GM23248 (cell line): ENCODE measurements at regions not wholly inside any gene's neighbourhood (a gene's known extent, or its start where the extent isn't known, plus 50 kb on each side); places are given as distances from the start of the nearest gene placed in this dataset.

Experiments
- DNase-seq: peaks from one replicate; pipeline ENCODE4 v3.0.0-alpha.2; 2015
- H2AFZ ChIP-seq: fragments of 200-600 bp; sonication (generic); 2 replicates; pipeline ENCODE4 v1.6.1; 2016; ENCODE audit warnings: antibody characterized with exemption
- H3F3A ChIP-seq: fragments of 200-600 bp; sonication (generic); 2 replicates; pipeline ENCODE4 v1.6.1; 2016; ENCODE audit warnings: mild to moderate bottlenecking, antibody characterized with exemption, mixed run types; ENCODE audit not compliant: insufficient read depth
- H3K27ac ChIP-seq: fragments of 200-600 bp; sonication (generic); 2 replicates; pipeline ENCODE4 v1.5.1; 2016; ENCODE audit warnings: mild to moderate bottlenecking
- H3K27me3 ChIP-seq: fragments of 200-600 bp; sonication (generic); replicated peaks from 2 replicates; pipeline ENCODE4 v1.6.1; 2016; ENCODE audit warnings: mild to moderate bottlenecking; ENCODE audit not compliant: insufficient read depth
- H3K36me3 ChIP-seq: fragments of 200-600 bp; sonication (generic); 2 replicates; pipeline ENCODE4 v1.6.1; 2016; ENCODE audit warnings: low read depth, mild to moderate bottlenecking
- H3K4me1 ChIP-seq: fragments of 200-600 bp; sonication (generic); 2 replicates; pipeline ENCODE4 v1.6.1; 2016; ENCODE audit warnings: mild to moderate bottlenecking; ENCODE audit not compliant: insufficient read depth
- H3K4me2 ChIP-seq: fragments of 200-600 bp; sonication (generic); one replicate; pipeline ENCODE4 v1.6.1; 2016; ENCODE audit warnings: mild to moderate bottlenecking; ENCODE audit not compliant: unreplicated experiment
- H3K4me3 ChIP-seq: fragments of 200-600 bp; sonication (generic); 2 replicates; pipeline ENCODE4 v1.5.1; 2016; ENCODE audit warnings: mild to moderate bottlenecking
- H3K79me2 ChIP-seq: fragments of 200-600 bp; sonication (generic); 2 replicates; pipeline ENCODE4 v1.6.1; 2016; ENCODE audit warnings: mild to moderate bottlenecking; ENCODE audit not compliant: insufficient read depth
- H3K9ac ChIP-seq: fragments of 200-600 bp; sonication (generic); 2 replicates; pipeline ENCODE4 v1.6.1; 2016; ENCODE audit warnings: mild to moderate bottlenecking
- H3K9me2 ChIP-seq: fragments of 200-600 bp; sonication (generic); 2 replicates; pipeline ENCODE4 v1.6.1; 2016; ENCODE audit warnings: mixed run types, mild to moderate bottlenecking, moderate library complexity; ENCODE audit not compliant: insufficient read depth
- H3K9me3 ChIP-seq: fragments of 200-600 bp; sonication (generic); one replicate; pipeline ENCODE4 v1.6.1; 2017; ENCODE audit warnings: low read depth
- H4K20me1 ChIP-seq: fragments of 200-600 bp; sonication (generic); 2 replicates; pipeline ENCODE4 v1.6.0; 2016; ENCODE audit not compliant: insufficient read depth
- EZH2 ChIP-seq: fragments of 200-600 bp; sonication (generic); IDR thresholded peaks from 2 replicates; pipeline ENCODE4 v1.6.1; 2018; ENCODE audit warnings: antibody characterized with exemption, mild to moderate bottlenecking; ENCODE audit not compliant: insufficient read depth, poor library complexity, severe bottlenecking
- EZH2phosphoT487 ChIP-seq: fragments of 200-600 bp; sonication (generic); IDR thresholded peaks from 2 replicates; pipeline ENCODE4 v1.6.1; 2018; ENCODE audit warnings: antibody characterized with exemption, moderate library complexity, mild to moderate bottlenecking, low read depth; ENCODE audit not compliant: insufficient read depth
- WGBS, 2 experiments: methylation state at CpG; one replicate each; pipeline ENCODE4 v1.1.6; 2015 to 2017; ENCODE audit warnings: low lambda C conversion rate in 2 of 2, low coverage in 1 of 2; ENCODE audit errors: missing lambda C conversion rate in 2 of 2; 5-methylcytosine and 5-hydroxymethylcytosine counted together
- in situ Hi-C: fragments of 300-500 bp; cut with MboI; formaldehyde crosslinking; loops from 2 replicates; pipeline ENCODE4 v1.15.0; 2020

DNA sequence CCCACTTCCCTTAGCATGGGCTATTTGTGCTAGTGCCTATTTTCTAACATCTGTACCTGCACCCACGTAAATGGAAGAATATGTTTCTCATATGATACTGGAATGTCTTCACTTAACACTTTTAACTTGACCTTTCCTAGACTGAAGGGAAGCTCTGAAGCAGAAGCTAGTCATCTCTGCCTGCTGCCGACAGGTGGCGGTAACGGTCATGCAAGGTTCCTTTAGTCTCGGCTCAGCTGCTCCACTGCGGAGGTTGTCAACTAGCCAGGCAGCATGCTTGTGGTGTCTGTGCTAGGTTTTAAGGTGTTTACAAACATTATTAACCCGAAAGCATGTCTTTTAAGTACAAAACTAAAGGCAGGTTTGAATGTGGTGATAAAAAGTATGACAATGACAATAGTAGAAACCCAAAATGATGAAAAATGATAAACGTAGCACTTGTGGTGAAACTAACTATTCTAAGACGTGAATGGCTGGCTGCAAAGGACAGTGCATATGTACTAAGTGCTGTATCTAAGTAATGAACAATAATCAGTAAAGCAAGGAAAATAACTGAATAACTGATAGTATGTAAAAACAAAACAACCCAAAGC is 117.2 kb downstream of the GRIN2B start:
- H4K20me1 ChIP-seq: no peaks in the 10 kb centered on the region
- in situ Hi-C loops: loop anchor here (10.0 kb wide), 1 partner anchor 301 kb away; no protein-coding TSS in a partner anchor

DNA sequence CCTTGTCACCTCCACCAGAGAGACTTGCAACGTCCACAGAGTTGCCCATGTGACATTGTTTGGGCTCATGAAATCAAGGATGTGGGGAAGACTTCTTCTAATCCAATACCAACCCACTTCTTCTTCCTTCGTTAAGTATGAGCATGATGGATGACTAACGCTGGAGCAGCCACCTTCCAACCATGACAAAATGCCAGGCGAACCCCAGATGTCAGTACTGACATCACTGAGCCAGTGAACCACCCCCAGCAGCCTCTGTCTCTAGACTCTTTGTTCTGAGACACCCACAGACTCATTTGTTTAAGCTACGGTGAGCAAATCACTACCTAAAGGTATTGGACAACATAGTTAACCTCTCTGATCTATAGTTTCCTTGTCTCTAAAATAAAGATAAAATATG is 123.7 kb downstream of the GRIN2B start:
- H3K79me2 ChIP-seq: no peaks in the 10 kb centered on the region
- no peak overlapping the region for H3K9ac ChIP-seq
- H3K9me3 ChIP-seq: no peaks in the 10 kb centered on the region
- H2AFZ ChIP-seq: no peak overlapping the region
- no peaks in the 10 kb centered on the region for H3F3A ChIP-seq
- no peak overlapping the region for H3K4me2 ChIP-seq
- no peak for DNase-seq
- H3K4me3 ChIP-seq: no peak overlapping the region
- no peaks in the 10 kb centered on the region for H3K4me1 ChIP-seq
- no peaks in the 10 kb centered on the region for H4K20me1 ChIP-seq
- in situ Hi-C loops: no loop called here
- TF ChIP-seq EZH2 (no peak), EZH2phosphoT487 (no peak)
- H3K9me2 ChIP-seq: no peaks in the 10 kb centered on the region
- H3K36me3 ChIP-seq: no peaks in the 10 kb centered on the region
- H3K27ac ChIP-seq: no peak overlapping the region
- H3K27me3 ChIP-seq: peaks cover 10% of the 10 kb centered on the region; the same call in 1 of the 2 replicates
- WGBS, 2 experiments: 34 to 45% methylated on average over 5 of the region's 5 CpGs

More for the DNA sequence above, 117.2 kb downstream of the GRIN2B start:
- no peaks in the 10 kb centered on the region for H3K9me2 ChIP-seq
- WGBS, 2 experiments: 9 to 10% methylated on average over 9 of the region's 9 CpGs
- no peaks in the 10 kb centered on the region for H3K9me3 ChIP-seq
- H3K27me3 ChIP-seq: peaks cover 10% of the 10 kb centered on the region; the same call in 1 of the 2 replicates
- no peaks in the 10 kb centered on the region for H3K4me1 ChIP-seq
- TF ChIP-seq EZH2phosphoT487 (no peak), EZH2 (no peak)
- no peaks in the 10 kb centered on the region for H3K36me3 ChIP-seq
- no peak overlapping the region for H3K9ac ChIP-seq
- DNase-seq: peak; percentile 81
- H3K4me3 ChIP-seq: no peak overlapping the region
- H3K4me2 ChIP-seq: no peak overlapping the region
- no peak overlapping the region; the same call in 1 of the 2 replicates for H2AFZ ChIP-seq
- no peaks in the 10 kb centered on the region for H3F3A ChIP-seq
- no peak overlapping the region for H3K27ac ChIP-seq
- no peaks in the 10 kb centered on the region for H3K79me2 ChIP-seq

DNA sequence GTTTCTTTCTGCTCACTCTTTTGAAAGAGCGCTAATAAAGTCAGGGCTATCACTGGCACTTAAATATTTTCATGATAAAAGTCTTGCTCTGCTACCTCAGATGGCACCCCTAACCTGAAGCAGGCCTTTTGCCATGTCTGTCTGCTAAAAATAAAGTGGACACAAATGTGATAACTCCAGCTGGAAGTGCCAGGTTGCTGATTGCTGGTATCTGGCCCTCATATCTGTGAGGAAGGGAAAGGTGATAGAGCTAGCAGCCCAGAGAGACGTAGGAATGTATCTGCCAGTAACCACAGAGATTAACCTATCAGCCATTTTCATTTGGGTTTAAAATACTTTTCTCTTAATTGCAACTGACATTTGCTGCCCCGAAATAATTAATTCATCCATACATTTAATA is 127.9 kb downstream of the GRIN2B start:
- Histone ChIP-seq H3K9me3 (no peaks in the 10 kb centered on the region), H3K4me2 (no peak overlapping the region), H3K9ac (no peak overlapping the region), H4K20me1 (no peaks in the 10 kb centered on the region), H3F3A (no peaks in the 10 kb centered on the region), H3K27me3 (no peaks in the 10 kb centered on the region), H3K9me2 (no peaks in the 10 kb centered on the region), H3K36me3 (no peaks in the 10 kb centered on the region), H3K79me2 (no peaks in the 10 kb centered on the region), H3K27ac (no peak overlapping the region), H2AFZ (no peak overlapping the region), H3K4me1 (no peaks in the 10 kb centered on the region), H3K4me3 (no peak overlapping the region)
- DNase-seq: no peak
- WGBS, 2 experiments: 28 to 29% methylated on average over 3 of the region's 3 CpGs
- in situ Hi-C loops: no loop called here
- TF ChIP-seq EZH2phosphoT487: no peak
- no peak for TF ChIP-seq EZH2

DNA sequence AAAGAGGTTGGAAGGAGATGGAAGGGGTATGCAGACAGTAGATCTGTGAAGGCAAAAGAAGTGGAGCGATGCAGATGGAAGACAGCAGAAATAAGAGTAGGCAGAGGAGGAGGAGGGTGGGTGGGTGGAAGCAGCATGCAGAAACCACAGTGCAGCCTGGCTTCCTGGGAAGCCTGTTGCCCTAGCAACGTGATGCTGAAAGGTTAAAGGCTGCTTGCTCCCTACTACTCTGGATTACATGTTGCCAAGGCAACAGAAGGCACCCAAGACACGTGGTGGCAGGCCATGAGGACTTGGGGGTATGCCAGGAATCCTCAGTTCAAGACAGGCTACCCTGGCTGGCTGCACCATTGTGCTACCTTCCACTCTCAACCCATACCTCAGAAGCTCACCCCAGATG is 129.6 kb downstream of the GRIN2B start:
- Histone ChIP-seq H3K4me3 (no peak overlapping the region), H3F3A (no peaks in the 10 kb centered on the region), H3K27me3 (no peaks in the 10 kb centered on the region), H3K79me2 (no peaks in the 10 kb centered on the region), H3K9me3 (no peaks in the 10 kb centered on the region), H3K9ac (no peak overlapping the region), H3K36me3 (no peaks in the 10 kb centered on the region), H3K9me2 (no peaks in the 10 kb centered on the region), H4K20me1 (no peaks in the 10 kb centered on the region), H3K4me1 (no peaks in the 10 kb centered on the region), H3K27ac (no peak overlapping the region), H2AFZ (no peak overlapping the region), H3K4me2 (no peak overlapping the region)
- no peak for DNase-seq
- in situ Hi-C loops: no loop called here
- whole genome bisulfite sequencing, 2 experiments: 11 to 13% methylated on average over 3 of the region's 3 CpGs
- TF ChIP-seq EZH2 (no peak), EZH2phosphoT487 (no peak)
